Mucosa of descending colon (tissue), 3 donors: ENCODE measurements at regions not wholly inside any gene's neighbourhood (a gene's known extent, or its start where the extent isn't known, plus 50 kb on each side); places are given as distances from the start of the nearest gene placed in this dataset.
A peak's percentile ranks its signal among the peaks of the same experiment; 100 is the strongest.

Experiments used
- ATAC-seq: fragments of 200-7000 bp; cut with Tn5 transposase; one replicate; pipeline ENCODE4 v1.9.1; 2020; ENCODE audit warnings: mild to moderate bottlenecking, moderate library complexity
- DNase-seq, 3 donors: peaks; one replicate each; pipeline ENCODE4 v3.0.0-alpha.2; 2020
- H3K36me3 ChIP-seq: fragments of 200-600 bp; one replicate; pipeline ENCODE4 v1.8.0; 2021; ENCODE audit warnings: low read depth, mild to moderate bottlenecking
- H3K4me1 ChIP-seq: fragments of 200-600 bp; one replicate; pipeline ENCODE4 v1.8.0; 2021; ENCODE audit warnings: low read depth, mild to moderate bottlenecking
- H3K4me3 ChIP-seq: fragments of 200-600 bp; one replicate; pipeline ENCODE4 v1.8.0; 2021; ENCODE audit warnings: mild to moderate bottlenecking
- H3K9me3 ChIP-seq: fragments of 200-600 bp; one replicate; pipeline ENCODE4 v1.8.0; 2021; ENCODE audit warnings: mild to moderate bottlenecking
- CTCF ChIP-seq: fragments of 200-600 bp; IDR thresholded peaks from one replicate; pipeline ENCODE4 v1.8.0; 2022; ENCODE audit warnings: antibody characterized with exemption, mild to moderate bottlenecking
- intact Hi-C, 2 donors: fragments of 100-400 bp; cut with DNase I in 1 of 2; cut with micrococcal nuclease in 1 of 2; formaldehyde crosslinking; loops; one replicate each; pipeline versions ENCODE4 v1.11.0 to v1.11.1; 2022; cut with DNase I, micrococcal nuclease
- donor health status: DM: no; HTN: no; CAD: no; lungs with moderate emphysema.
- donor health status: DM: no; HTN: no; CAD: no.
- donor health status: DM: no; HTN: yes; CAD: no.

- H3K9me3 ChIP-seq, result no peaks in the 10 kb centered on the region
- no peaks in the 10 kb centered on the region for H3K36me3 ChIP-seq
- intact Hi-C loops, result no loop called here
- no peak for TF ChIP-seq CTCF
- DNase-seq (no peak), ATAC-seq (no peak)
- H3K4me1 ChIP-seq, result peaks cover 25% of the 10 kb centered on the region
- H3K4me3 ChIP-seq, result no peak overlapping the region
These were observed 73.3 kb downstream of the CTAGE1 start for GRCh38 chr18:22344445-22344844.

- ATAC-seq, result no peak
- TF ChIP-seq CTCF, result no peak
- Histone ChIP-seq H3K4me3 (no peak overlapping the region), H3K4me1 (peaks cover 25% of the 10 kb centered on the region), H3K36me3 (no peaks in the 10 kb centered on the region), H3K9me3 (no peaks in the 10 kb centered on the region)
- intact Hi-C loops, result no loop called here
- no peak for DNase-seq
These were observed 74.1 kb downstream of the CTAGE1 start for GRCh38 chr18:22343613-22344012.

- H3K4me1 ChIP-seq, result peaks cover 23% of the 10 kb centered on the region
- TF ChIP-seq CTCF, result no peak
- intact Hi-C loops, result no loop called here
These were observed 75.1 kb downstream of the CTAGE1 start for GRCh38 chr18:22342625-22343024.

GRCh38 chr18:22340331-22340730, 77.4 kb downstream of the CTAGE1 start:
- H3K36me3 ChIP-seq, result no peaks in the 10 kb centered on the region
- no peak for TF ChIP-seq CTCF
- DNase-seq (no peak), ATAC-seq (no peak)
- no peaks in the 10 kb centered on the region for H3K9me3 ChIP-seq
- H3K4me1 ChIP-seq, result peaks cover 10% of the 10 kb centered on the region
- intact Hi-C loops, result no loop called here
- no peak overlapping the region for H3K4me3 ChIP-seq

More at GRCh38 chr18:22342625-22343024, 75.1 kb downstream of the CTAGE1 start:
- peak in 2 of 3 donors; percentile 67 to 82 for DNase-seq
- Histone ChIP-seq H3K4me3 (no peak overlapping the region), H3K36me3 (no peaks in the 10 kb centered on the region), H3K9me3 (no peaks in the 10 kb centered on the region)
- peak; percentile 62 for ATAC-seq

GRCh38 chr18:22339913-22340312, 77.8 kb downstream of the CTAGE1 start:
- H3K36me3 ChIP-seq, result no peaks in the 10 kb centered on the region
- TF ChIP-seq CTCF, result no peak
- DNase-seq (no peak), ATAC-seq (no peak)
- no peaks in the 10 kb centered on the region for H3K9me3 ChIP-seq
- H3K4me3 ChIP-seq, result no peak overlapping the region
- intact Hi-C loops, result no loop called here
- H3K4me1 ChIP-seq, result peaks cover 6% of the 10 kb centered on the region

- intact Hi-C loops, result no loop called here
- Histone ChIP-seq H3K4me3 (no peak overlapping the region), H3K36me3 (no peaks in the 10 kb centered on the region), H3K4me1 (peaks cover 3% of the 10 kb centered on the region), H3K9me3 (no peaks in the 10 kb centered on the region)
- no peak for TF ChIP-seq CTCF
- DNase-seq, result no peak
- ATAC-seq, result no peak
These were observed 79.9 kb downstream of the CTAGE1 start for GRCh38 chr18:22337833-22338232.
